ENCODE measurements at regions not wholly inside any gene's neighbourhood (a gene's known extent, or its start where the extent isn't known, plus 50 kb on each side); places are given as distances from the start of the nearest gene placed in this dataset.
"Not testable (repeated sequence)": the region's sequence is repeated elsewhere in the genome, so short reads cannot be mapped to it uniquely, and the experiment has no call there.

DNA sequence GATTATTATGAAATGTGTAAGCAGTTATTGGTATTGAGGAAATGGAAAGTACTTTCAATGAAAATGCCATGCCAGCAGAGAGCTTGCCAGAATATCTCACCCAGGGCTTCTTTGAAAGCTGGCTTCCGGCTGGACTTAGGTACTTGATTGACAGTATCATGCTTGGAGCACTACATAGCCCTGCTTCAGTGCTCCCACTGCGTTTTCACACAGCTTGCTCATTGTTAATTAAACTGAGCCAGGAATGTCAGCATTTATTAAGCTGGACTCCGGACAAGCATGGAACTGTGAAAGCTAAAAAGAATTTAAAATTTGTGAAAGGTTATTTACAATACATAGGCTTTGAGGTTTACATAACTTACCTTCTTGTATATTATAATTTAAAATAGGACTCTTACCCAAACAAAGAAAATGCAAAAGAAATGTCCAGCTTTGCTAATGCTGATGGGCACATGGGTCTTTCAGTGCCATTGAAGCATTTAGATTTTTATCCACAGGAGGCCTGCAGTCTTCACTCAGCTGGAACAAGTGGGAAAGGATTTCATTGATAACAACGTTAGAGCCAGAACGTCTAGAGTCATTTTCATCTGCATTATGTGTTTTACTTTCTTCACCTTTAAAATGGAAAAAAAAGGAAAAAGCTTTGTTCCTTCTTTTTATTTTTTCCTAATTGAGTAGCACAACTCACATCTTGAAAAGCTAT lies 1335.7 kb downstream of the KHDRBS2 start:
- H3K4me3 ChIP-seq; H2AFZ ChIP-seq (ENCODE audit: control insufficient read depth, low read depth, low read length); H3K36me3 ChIP-seq (ENCODE audit: control insufficient read depth in 2 of 2, insufficient read depth in 2 of 2, low read length in 1 of 2); CTCF ChIA-PET; H3K9me3 ChIP-seq (replicated peaks; ENCODE audit: control insufficient read depth, insufficient read depth, low read length); intact Hi-C loops (cut with micrococcal nuclease; ENCODE audit: unreplicated experiment); H3K4me1 ChIP-seq (ENCODE audit: control insufficient read depth, insufficient read depth, low read length); BruUV-seq (replicated peaks); RAD21 ChIA-PET (ENCODE audit: unreplicated experiment); ATAC-seq; FAIRE-seq; DNase-seq (ENCODE audit: low read depth, low spot score); H3K9ac ChIP-seq (ENCODE audit: control insufficient read depth, insufficient read depth, low read length); SMC1A ChIA-PET (ENCODE audit: uncharacterized antibody, unreplicated experiment); H3K79me2 ChIP-seq (ENCODE audit: control insufficient read depth, insufficient read depth, low read length); H3K4me2 ChIP-seq (ENCODE audit: control insufficient read depth, insufficient read depth); in situ Hi-C loops (cut with MboI); H3K27ac ChIP-seq (ENCODE audit: control insufficient read depth, insufficient read depth); H4K20me1 ChIP-seq (ENCODE audit: control insufficient read depth, insufficient read depth); POLR2A ChIA-PET; H3K27me3 ChIP-seq (replicated peaks in 1 of 2; ENCODE audit: control insufficient read depth in 2 of 2, insufficient read depth in 2 of 2, low read length in 1 of 2): not testable (repeated sequence)
- 12% methylated on average over 5 of the region's 5 CpGs for WGBS (ENCODE audit: insufficient coverage, insufficient replicate concordance, low lambda C conversion rate, missing lambda C conversion rate)

DNA sequence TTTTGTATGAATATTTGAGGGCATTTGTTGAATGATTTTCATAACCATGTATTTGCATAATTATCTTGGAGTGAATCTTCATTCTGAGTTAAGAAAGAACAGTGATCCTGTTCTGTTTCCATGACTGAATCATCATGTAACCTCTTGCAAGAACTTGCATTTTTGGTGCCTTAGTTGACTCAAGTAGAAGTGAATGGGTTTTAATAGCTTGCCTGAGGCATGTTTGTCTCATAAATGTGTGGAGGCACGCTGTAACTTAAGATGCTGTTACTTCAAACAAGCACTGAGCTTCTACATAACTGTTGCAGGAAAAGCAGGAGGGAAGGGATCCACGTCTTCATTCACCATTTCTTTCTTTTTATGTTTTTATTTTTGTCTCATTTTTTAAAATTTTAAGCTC lies 1338.6 kb downstream of the KHDRBS2 start:
- in situ Hi-C loops (cut with MboI); intact Hi-C loops (cut with micrococcal nuclease; ENCODE audit: unreplicated experiment); ATAC-seq: not testable (repeated sequence)

GRCh38 chr6:60944803-60945202 lies 1341.2 kb downstream of the KHDRBS2 start:
- RAD21 ChIA-PET (ENCODE audit: unreplicated experiment); H3K36me3 ChIP-seq (ENCODE audit: control insufficient read depth in 2 of 2, insufficient read depth in 2 of 2, low read length in 1 of 2); H3K27ac ChIP-seq (ENCODE audit: control insufficient read depth, insufficient read depth); H3K4me3 ChIP-seq; in situ Hi-C loops (cut with MboI); intact Hi-C loops (cut with micrococcal nuclease; ENCODE audit: unreplicated experiment); POLR2A ChIA-PET; H2AFZ ChIP-seq (ENCODE audit: control insufficient read depth, low read depth, low read length); SMC1A ChIA-PET (ENCODE audit: uncharacterized antibody, unreplicated experiment); H3K79me2 ChIP-seq (ENCODE audit: control insufficient read depth, insufficient read depth, low read length); BruUV-seq (replicated peaks); H3K4me1 ChIP-seq (ENCODE audit: control insufficient read depth, insufficient read depth, low read length); DNase-seq (ENCODE audit: low read depth, low spot score); CTCF ChIA-PET; H3K9me3 ChIP-seq (replicated peaks; ENCODE audit: control insufficient read depth, insufficient read depth, low read length); ATAC-seq; H3K4me2 ChIP-seq (ENCODE audit: control insufficient read depth, insufficient read depth); H4K20me1 ChIP-seq (ENCODE audit: control insufficient read depth, insufficient read depth); H3K27me3 ChIP-seq (replicated peaks in 1 of 2; ENCODE audit: control insufficient read depth in 2 of 2, insufficient read depth in 2 of 2, low read length in 1 of 2); H3K9ac ChIP-seq (ENCODE audit: control insufficient read depth, insufficient read depth, low read length); FAIRE-seq: not testable (repeated sequence)
- WGBS (ENCODE audit: insufficient coverage, insufficient replicate concordance, low lambda C conversion rate, missing lambda C conversion rate), result 37% methylated on average over 7 of the region's 26 CpGs

More for the DNA sequence above, 1338.6 kb downstream of the KHDRBS2 start:
- H2AFZ ChIP-seq (ENCODE audit: control insufficient read depth, low read depth, low read length); POLR2A ChIA-PET; RAD21 ChIA-PET (ENCODE audit: unreplicated experiment); H4K20me1 ChIP-seq (ENCODE audit: control insufficient read depth, insufficient read depth); H3K4me2 ChIP-seq (ENCODE audit: control insufficient read depth, insufficient read depth); DNase-seq (ENCODE audit: low read depth, low spot score); SMC1A ChIA-PET (ENCODE audit: uncharacterized antibody, unreplicated experiment); BruUV-seq (replicated peaks); H3K27ac ChIP-seq (ENCODE audit: control insufficient read depth, insufficient read depth); H3K4me3 ChIP-seq; H3K9ac ChIP-seq (ENCODE audit: control insufficient read depth, insufficient read depth, low read length); H3K79me2 ChIP-seq (ENCODE audit: control insufficient read depth, insufficient read depth, low read length); H3K9me3 ChIP-seq (replicated peaks; ENCODE audit: control insufficient read depth, insufficient read depth, low read length); H3K27me3 ChIP-seq (replicated peaks in 1 of 2; ENCODE audit: control insufficient read depth in 2 of 2, insufficient read depth in 2 of 2, low read length in 1 of 2); H3K36me3 ChIP-seq (ENCODE audit: control insufficient read depth in 2 of 2, insufficient read depth in 2 of 2, low read length in 1 of 2); FAIRE-seq; CTCF ChIA-PET; H3K4me1 ChIP-seq (ENCODE audit: control insufficient read depth, insufficient read depth, low read length): not testable (repeated sequence)
- 0% methylated on average over 2 of the region's 2 CpGs for whole genome bisulfite sequencing (ENCODE audit: insufficient coverage, insufficient replicate concordance, low lambda C conversion rate, missing lambda C conversion rate)

GRCh38 chr6:60935970-60936369 lies 1350.1 kb downstream of the KHDRBS2 start:
- H3K27ac ChIP-seq (ENCODE audit: control insufficient read depth, insufficient read depth); FAIRE-seq; POLR2A ChIA-PET; DNase-seq (ENCODE audit: low read depth, low spot score); H3K4me1 ChIP-seq (ENCODE audit: control insufficient read depth, insufficient read depth, low read length); CTCF ChIA-PET; H3K4me3 ChIP-seq; intact Hi-C loops (cut with micrococcal nuclease; ENCODE audit: unreplicated experiment); ATAC-seq; in situ Hi-C loops (cut with MboI); H3K79me2 ChIP-seq (ENCODE audit: control insufficient read depth, insufficient read depth, low read length); H3K27me3 ChIP-seq (replicated peaks in 1 of 2; ENCODE audit: control insufficient read depth in 2 of 2, insufficient read depth in 2 of 2, low read length in 1 of 2); H3K9ac ChIP-seq (ENCODE audit: control insufficient read depth, insufficient read depth, low read length); H3K36me3 ChIP-seq (ENCODE audit: control insufficient read depth in 2 of 2, insufficient read depth in 2 of 2, low read length in 1 of 2); BruUV-seq (replicated peaks); H2AFZ ChIP-seq (ENCODE audit: control insufficient read depth, low read depth, low read length); RAD21 ChIA-PET (ENCODE audit: unreplicated experiment); SMC1A ChIA-PET (ENCODE audit: uncharacterized antibody, unreplicated experiment); H4K20me1 ChIP-seq (ENCODE audit: control insufficient read depth, insufficient read depth); H3K4me2 ChIP-seq (ENCODE audit: control insufficient read depth, insufficient read depth); H3K9me3 ChIP-seq (replicated peaks; ENCODE audit: control insufficient read depth, insufficient read depth, low read length): not testable (repeated sequence)
- 45% methylated on average over 1 of the region's 1 CpG for WGBS (ENCODE audit: insufficient coverage, insufficient replicate concordance, low lambda C conversion rate, missing lambda C conversion rate)

Measured in GM12878 (cell line).